GM12878 (cell line): ENCODE measurements at regions not wholly inside any gene's neighbourhood (a gene's known extent, or its start where the extent isn't known, plus 50 kb on each side); places are given as distances from the start of the nearest gene placed in this dataset.

Experiments
- ATAC-seq: fragments of 200-7000 bp; cut with Tn5 transposase; 3 replicates; pipeline ENCODE4 v1.9.1; 2020; ENCODE audit warnings: mild to moderate bottlenecking, moderate library complexity
- BruUV-seq: library from RNA; stranded (reverse); fragments of 400-500 nt; replicated peaks from 2 replicates; lab custom pipeline; 2021; lab: Mats Ljungman, UMichigan
- CTCF ChIA-PET: fragments of 300-600 bp; sonication (Branson Sonifier 250); formaldehyde crosslinking; extraction: SDS; loops from one replicate; lab custom pipeline; 2021; ENCODE audit warnings: inconsistent platforms; lab: Yijun Ruan, JAX
- POLR2A ChIA-PET: fragments of 350-600 bp; formaldehyde crosslinking; extraction: SDS; loops from one replicate; lab custom pipeline; 2021; ENCODE audit warnings: inconsistent platforms; lab: Charles Lee
- RAD21 ChIA-PET: fragments of 300-600 bp; sonication (Branson Sonifier 250); formaldehyde crosslinking; loops from one replicate; lab custom pipeline; 2023; ENCODE audit warnings: antibody characterized with exemption; ENCODE audit not compliant: unreplicated experiment; lab: Charles Lee
- SMC1A ChIA-PET: fragments of 300-600 bp; sonication (Branson Sonifier 250); formaldehyde crosslinking; loops from one replicate; lab custom pipeline; 2023; ENCODE audit not compliant: unreplicated experiment, uncharacterized antibody; lab: Charles Lee
- DNase-seq: peaks from one replicate; pipeline ENCODE4 v3.0.0-alpha.2; 2011; ENCODE audit warnings: low read depth, low spot score
- FAIRE-seq: peaks from 3 replicates; lab custom pipeline; 2011; peaks lifted over from hg19 to GRCh38; lab: Jason Lieb, UNC
- H2AFZ ChIP-seq: 2 replicates; pipeline ENCODE4 v1.6.0; 2011; ENCODE audit warnings: low read depth, low read length, control low read depth; ENCODE audit not compliant: control insufficient read depth
- H3K27ac ChIP-seq: 2 replicates; pipeline ENCODE4 v1.5.1; 2011; ENCODE audit warnings: control low read depth; ENCODE audit not compliant: control insufficient read depth, insufficient read depth
- H3K27me3 ChIP-seq, 2 experiments: replicated peaks in 1 of 2; 2 replicates each; pipeline versions ENCODE4 v1.6.0 to v1.6.1; 2011; ENCODE audit warnings: low read length in 1 of 2; ENCODE audit not compliant: control insufficient read depth in 2 of 2, insufficient read depth in 2 of 2
- H3K36me3 ChIP-seq, 2 experiments: 2 replicates each; pipeline ENCODE4 v1.5.1; 2011; ENCODE audit warnings: low read length in 1 of 2; ENCODE audit not compliant: control insufficient read depth in 2 of 2, insufficient read depth in 2 of 2
- H3K4me1 ChIP-seq: 2 replicates; pipeline ENCODE4 v1.6.1; 2011; ENCODE audit warnings: mild to moderate bottlenecking, low read length, moderate library complexity, mixed read lengths; ENCODE audit not compliant: control insufficient read depth, insufficient read depth
- H3K4me2 ChIP-seq: 2 replicates; pipeline ENCODE4 v1.6.0; 2011; ENCODE audit warnings: control low read depth; ENCODE audit not compliant: control insufficient read depth, insufficient read depth
- H3K4me3 ChIP-seq: fragments of 200-600 bp; sonication (generic); 2 replicates; pipeline ENCODE4 v1.5.1; 2016
- H3K79me2 ChIP-seq: 2 replicates; pipeline ENCODE4 v1.6.0; 2011; ENCODE audit warnings: low read length; ENCODE audit not compliant: control insufficient read depth, insufficient read depth
- H3K9ac ChIP-seq: 2 replicates; pipeline ENCODE4 v1.8.0; 2011; ENCODE audit warnings: low read length, control low read depth, mixed read lengths; ENCODE audit not compliant: control insufficient read depth, insufficient read depth
- H3K9me3 ChIP-seq: replicated peaks from 3 replicates; pipeline ENCODE4 v1.5.1; 2011; ENCODE audit warnings: mild to moderate bottlenecking, low read length; ENCODE audit not compliant: control insufficient read depth, insufficient read depth
- H4K20me1 ChIP-seq: 2 replicates; pipeline ENCODE4 v1.6.0; 2011; ENCODE audit not compliant: control insufficient read depth, insufficient read depth
- ATF7 ChIP-seq: fragments of 450-650 bp; IDR thresholded peaks from 2 replicates; pipeline ENCODE4 v1.6.1; 2016; ENCODE audit warnings: low read depth, mild to moderate bottlenecking
- BHLHE40 ChIP-seq, 2 experiments: fragments of 450-650 bp in 1 of 2; IDR thresholded peaks; 2 replicates each; pipeline ENCODE4 v1.6.1; 2011 to 2017; ENCODE audit warnings: low read depth in 2 of 2, borderline replicate concordance in 1 of 2, improper control_type of control experiment in 1 of 2, low read length in 1 of 2, mild to moderate bottlenecking in 1 of 2
- EP300 ChIP-seq, 2 experiments: fragments of 150-350 bp in 1 of 2; IDR thresholded peaks; 2 replicates each; pipeline ENCODE4 v1.6.1; 2011 to 2012; ENCODE audit warnings: low read depth in 2 of 2, low read length in 2 of 2, borderline replicate concordance in 1 of 2, improper control_type of control experiment in 1 of 2, inconsistent platforms in 1 of 2; ENCODE audit not compliant: control insufficient read depth in 1 of 2
- IKZF1 ChIP-seq: fragments of 450-650 bp; conservative IDR thresholded peaks from 2 replicates; pipeline ENCODE4 v1.6.1; 2017; ENCODE audit warnings: antibody characterized with exemption, mild to moderate bottlenecking
- MTA2 ChIP-seq: fragments of 450-650 bp; IDR thresholded peaks from 2 replicates; pipeline ENCODE4 v1.6.1; 2016; ENCODE audit warnings: low read depth, mild to moderate bottlenecking, moderate library complexity
- NR2F1 ChIP-seq: fragments of 450-650 bp; conservative IDR thresholded peaks from 2 replicates; pipeline ENCODE4 v1.6.1; 2017; ENCODE audit warnings: mild to moderate bottlenecking
- RUNX3 ChIP-seq: IDR thresholded peaks from 2 replicates; pipeline ENCODE4 v1.6.1; 2012; ENCODE audit warnings: low read length, inconsistent platforms
- WGBS: methylation state at CpG from one replicate; pipeline ENCODE4 v1.1.6; 2016; ENCODE audit warnings: low lambda C conversion rate; ENCODE audit not compliant: insufficient replicate concordance, insufficient coverage; ENCODE audit errors: missing lambda C conversion rate; 5-methylcytosine and 5-hydroxymethylcytosine counted together
- in situ Hi-C: fragments of 300-500 bp; cut with MboI; formaldehyde crosslinking; loops from 9 replicates; pipeline ENCODE4 v1.14.3; 2018; ENCODE audit warnings: mixed read lengths
- intact Hi-C: fragments of 100-400 bp; cut with micrococcal nuclease; formaldehyde crosslinking; loops from one replicate; pipeline ENCODE4 v1.14.2; 2022; ENCODE audit not compliant: unreplicated experiment
- TF ChIP-seq, protein P1 (sequence below): fragments of 450-650 bp; IDR thresholded peaks from 2 replicates; pipeline ENCODE4 v1.6.1; 2016; ENCODE audit warnings: mild to moderate bottlenecking

DNA sequence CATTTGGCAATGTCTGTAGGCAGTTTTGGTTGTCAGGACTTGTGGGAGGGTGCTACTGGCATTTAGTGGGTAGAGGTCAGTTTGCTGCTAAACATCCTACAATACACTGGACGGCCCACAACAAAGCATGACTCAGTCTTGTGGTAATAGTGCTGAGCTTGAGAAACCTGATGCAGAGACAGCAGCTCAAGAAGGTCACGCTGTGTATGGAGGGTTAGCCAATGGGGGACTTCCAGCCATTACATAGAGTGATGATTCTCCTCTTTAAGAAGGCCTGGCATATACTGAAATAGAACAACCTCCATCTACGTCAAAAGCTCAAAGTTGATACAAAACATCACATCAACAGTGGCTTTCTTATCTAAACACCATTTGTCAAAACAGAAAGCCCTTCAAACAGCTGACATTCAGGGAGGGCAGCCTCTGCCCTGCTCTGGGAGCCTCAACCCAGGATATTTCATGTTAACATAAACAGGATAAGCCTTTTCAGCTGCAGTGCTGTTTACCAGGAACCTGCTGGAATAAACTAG, 143.0 kb downstream of the GPBP1 start:
- Histone ChIP-seq H3K9ac (no peak overlapping the region), H3K27me3 (no peaks in the 10 kb centered on the region; a peak in 3 of 4 replicates), H2AFZ (no peak overlapping the region), H3K79me2 (no peaks in the 10 kb centered on the region), H3K4me2 (no peak overlapping the region), H3K9me3 (no peaks in the 10 kb centered on the region), H3K27ac (no peak overlapping the region), H4K20me1 (no peaks in the 10 kb centered on the region), H3K4me3 (no peak overlapping the region), H3K4me1 (peaks cover 6% of the 10 kb centered on the region), H3K36me3 (no peaks in the 10 kb centered on the region)
- TF ChIP-seq EP300 (IDR thresholded peaks at IDR 0.05; ENCODE audit: borderline replicate concordance in 1 of 2, control insufficient read depth in 1 of 2, low read depth in 2 of 2, low read length in 2 of 2) (no peak), NR2F1 (peak; percentile 73), MTA2 (peak; percentile 35; the same call in 1 of the 2 replicates), ATF7 (0 out of 2 replicates have a peak, but pooled peaks have one; percentile 24), BHLHE40 (IDR thresholded peaks at IDR 0.05; ENCODE audit: borderline replicate concordance in 1 of 2, low read depth in 2 of 2, low read length in 1 of 2) (peak in 1 of 2 experiments; percentile 36; a peak in 1 of 4 replicates), IKZF1 (0 out of 2 replicates have a peak, but pooled peaks have one; percentile 22), RUNX3 (0 out of 2 replicates have a peak, but pooled peaks have one; percentile 5)
- TF ChIP-seq, protein P1, sequence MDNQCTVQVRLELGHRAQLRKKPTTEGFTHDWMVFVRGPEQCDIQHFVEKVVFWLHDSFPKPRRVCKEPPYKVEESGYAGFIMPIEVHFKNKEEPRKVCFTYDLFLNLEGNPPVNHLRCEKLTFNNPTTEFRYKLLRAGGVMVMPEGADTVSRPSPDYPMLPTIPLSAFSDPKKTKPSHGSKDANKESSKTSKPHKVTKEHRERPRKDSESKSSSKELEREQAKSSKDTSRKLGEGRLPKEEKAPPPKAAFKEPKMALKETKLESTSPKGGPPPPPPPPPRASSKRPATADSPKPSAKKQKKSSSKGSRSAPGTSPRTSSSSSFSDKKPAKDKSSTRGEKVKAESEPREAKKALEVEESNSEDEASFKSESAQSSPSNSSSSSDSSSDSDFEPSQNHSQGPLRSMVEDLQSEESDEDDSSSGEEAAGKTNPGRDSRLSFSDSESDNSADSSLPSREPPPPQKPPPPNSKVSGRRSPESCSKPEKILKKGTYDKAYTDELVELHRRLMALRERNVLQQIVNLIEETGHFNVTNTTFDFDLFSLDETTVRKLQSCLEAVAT, result no peak
- WGBS, result 2% methylated on average over 3 of the region's 3 CpGs
- ChIA-PET CTCF (interaction anchor here (0.6 to 1.7 kb wide), 2 partner anchors 18 to 599 kb away, joined by 3 to 9 read pairs; no protein-coding TSS in a partner anchor), SMC1A (interaction anchor here (1.1 to 1.5 kb wide), 4 partner anchors 14 to 183 kb away, joined by 3 to 8 read pairs (median 4); no protein-coding TSS in a partner anchor), RAD21 (interaction anchor here (0.6 to 1.1 kb wide), 4 partner anchors 14 to 207 kb away, joined by 3 to 5 read pairs (median 3); no protein-coding TSS in a partner anchor), POLR2A (interaction anchor here (0.6 kb wide), 1 partner anchor 1156 kb away, joined by 3 read pairs; no protein-coding TSS in a partner anchor)
- ATAC-seq, result peak; percentile 85
- in situ Hi-C loops (no loop called here), intact Hi-C loops (no loop called here)
- BruUV-seq, result no TSS peak
- DNase-seq, result no peak
- FAIRE-seq, result no peak
